ENCODE measurements at regions not wholly inside any gene's neighbourhood (a gene's known extent, or its start where the extent isn't known, plus 50 kb on each side); places are given as distances from the start of the nearest gene placed in this dataset.
A peak's percentile ranks its signal among the peaks of the same experiment; 100 is the strongest.

- intact Hi-C loops (cut with DNase I; ENCODE audit: low total_unique reads): no loop called here
- Histone ChIP-seq H3K9me3 (no peaks in the 10 kb centered on the region), H3K27ac (no peak overlapping the region), H3K4me3 (no peak overlapping the region), H3K4me1 (peaks cover 0 to 5% of the 10 kb centered on the region in 2 donors), H3K27me3 (no peaks in the 10 kb centered on the region), H3K36me3 (no peaks in the 10 kb centered on the region)
- no peak for TF ChIP-seq CTCF (IDR thresholded peaks at IDR 0.05)
- no peak for TF ChIP-seq POLR2AphosphoS5 (IDR thresholded peaks at IDR 0.05)
- no peak for DNase-seq (ENCODE audit: low spot score in 2 of 2)
These were observed 85.7 kb downstream of the GLUL start for GRCh38 chr1:182305861-182306260.

- no peaks in the 10 kb centered on the region for H3K27me3 ChIP-seq
- TF ChIP-seq POLR2AphosphoS5 (IDR thresholded peaks at IDR 0.05) (no peak), CTCF (IDR thresholded peaks at IDR 0.05) (no peak), POLR2A (IDR thresholded peaks at IDR 0.05) (no peak)
- H3K4me1 ChIP-seq: peaks cover 0 to 5% of the 10 kb centered on the region in 2 donors
- H3K27ac ChIP-seq: peak overlapping the region; percentile 21 to 66
- no peak for DNase-seq (ENCODE audit: low spot score in 2 of 2)
- intact Hi-C loops (cut with DNase I; ENCODE audit: low total_unique reads): no loop called here
- no peak overlapping the region for H3K4me3 ChIP-seq
- H3K9me3 ChIP-seq: no peaks in the 10 kb centered on the region
- no peaks in the 10 kb centered on the region for H3K36me3 ChIP-seq
These were observed 87.0 kb downstream of the GLUL start for GRCh38 chr1:182304627-182305026.

- no peak overlapping the region for H3K4me3 ChIP-seq
- H3K4me1 ChIP-seq: peaks cover 0 to 5% of the 10 kb centered on the region in 2 donors
- H3K27ac ChIP-seq: peak overlapping the region; percentile 21 to 66
- H3K36me3 ChIP-seq: no peaks in the 10 kb centered on the region
- no peaks in the 10 kb centered on the region for H3K9me3 ChIP-seq
- TF ChIP-seq POLR2A (IDR thresholded peaks at IDR 0.05): no peak
- intact Hi-C loops (cut with DNase I; ENCODE audit: low total_unique reads): no loop called here
- DNase-seq (ENCODE audit: low spot score in 2 of 2): no peak
- H3K27me3 ChIP-seq: no peaks in the 10 kb centered on the region
These were observed 87.4 kb downstream of the GLUL start for GRCh38 chr1:182304218-182304617.

- Histone ChIP-seq H3K27me3 (no peaks in the 10 kb centered on the region), H3K4me1 (peaks cover 0 to 5% of the 10 kb centered on the region in 2 donors), H3K27ac (no peak overlapping the region), H3K9me3 (no peaks in the 10 kb centered on the region), H3K36me3 (no peaks in the 10 kb centered on the region), H3K4me3 (no peak overlapping the region)
- TF ChIP-seq POLR2AphosphoS5 (IDR thresholded peaks at IDR 0.05) (no peak), CTCF (IDR thresholded peaks at IDR 0.05) (no peak), POLR2A (IDR thresholded peaks at IDR 0.05) (no peak)
- no peak for DNase-seq (ENCODE audit: low spot score in 2 of 2)
- intact Hi-C loops (cut with DNase I; ENCODE audit: low total_unique reads): no loop called here
These were observed 87.8 kb downstream of the GLUL start for GRCh38 chr1:182303778-182304177.

GRCh38 chr1:182301467-182302198 lies 90.0 kb downstream of the GLUL start:
- Histone ChIP-seq H3K36me3 (no peaks in the 10 kb centered on the region), H3K9me3 (no peaks in the 10 kb centered on the region), H3K27me3 (no peaks in the 10 kb centered on the region), H3K4me3 (no peak overlapping the region), H3K4me1 (peaks cover 0 to 5% of the 10 kb centered on the region in 2 donors), H3K27ac (peak overlapping the region; percentile 46 to 54)
- DNase-seq (ENCODE audit: low spot score in 2 of 2): peak in 1 of 2 donors; percentile 49
- intact Hi-C loops (cut with DNase I; ENCODE audit: low total_unique reads): no loop called here
- TF ChIP-seq POLR2AphosphoS5 (IDR thresholded peaks at IDR 0.05) (peak in 1 of 3 donors; percentile 37), POLR2A (IDR thresholded peaks at IDR 0.05) (no peak)

- Histone ChIP-seq H3K27ac (peak overlapping the region; percentile 46 to 54), H3K9me3 (no peaks in the 10 kb centered on the region), H3K36me3 (no peaks in the 10 kb centered on the region), H3K27me3 (no peaks in the 10 kb centered on the region), H3K4me1 (peaks cover 0 to 5% of the 10 kb centered on the region in 2 donors), H3K4me3 (no peak overlapping the region)
- TF ChIP-seq POLR2AphosphoS5 (IDR thresholded peaks at IDR 0.05): no peak
- TF ChIP-seq POLR2A (IDR thresholded peaks at IDR 0.05): no peak
- no peak for TF ChIP-seq CTCF (IDR thresholded peaks at IDR 0.05)
- no peak for DNase-seq (ENCODE audit: low spot score in 2 of 2)
- intact Hi-C loops (cut with DNase I; ENCODE audit: low total_unique reads): no loop called here
These were observed 90.6 kb downstream of the GLUL start for GRCh38 chr1:182301026-182301436.
